GM20000 (cell line): ENCODE measurements at regions not wholly inside any gene's neighbourhood (a gene's known extent, or its start where the extent isn't known, plus 50 kb on each side); places are given as distances from the start of the nearest gene placed in this dataset.

Source experiments
- DNase-seq: peaks from one replicate; pipeline ENCODE4 v3.0.0; 2012; ENCODE audit warnings: low spot score
- TF ChIP-seq, protein P1 (sequence below): IDR thresholded peaks from 2 replicates; pipeline ENCODE4 v1.5.1; 2012; ENCODE audit warnings: mild to moderate bottlenecking, control low read depth; ENCODE audit errors: extremely low read depth, missing control alignments

DNA sequence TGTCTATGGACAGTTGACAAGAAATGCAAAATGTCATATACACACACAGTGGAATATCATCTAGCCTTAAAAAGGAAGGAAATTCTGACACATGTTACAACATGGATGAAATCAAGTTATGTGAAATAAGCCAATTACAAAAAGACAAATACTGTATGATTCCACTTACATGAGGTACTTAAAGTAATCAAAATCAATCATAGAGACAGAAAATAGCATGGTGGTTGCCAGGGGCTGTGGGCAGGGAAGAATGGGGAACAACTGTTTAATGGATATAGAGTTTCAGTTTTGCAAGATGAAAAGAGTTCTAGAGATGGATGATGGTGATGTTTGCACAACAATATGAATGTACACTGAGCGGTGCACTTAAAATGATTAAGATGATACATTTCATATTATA is 613.8 kb upstream of the ZNF385D start:
- DNase-seq = no peak
- TF ChIP-seq, protein P1, sequence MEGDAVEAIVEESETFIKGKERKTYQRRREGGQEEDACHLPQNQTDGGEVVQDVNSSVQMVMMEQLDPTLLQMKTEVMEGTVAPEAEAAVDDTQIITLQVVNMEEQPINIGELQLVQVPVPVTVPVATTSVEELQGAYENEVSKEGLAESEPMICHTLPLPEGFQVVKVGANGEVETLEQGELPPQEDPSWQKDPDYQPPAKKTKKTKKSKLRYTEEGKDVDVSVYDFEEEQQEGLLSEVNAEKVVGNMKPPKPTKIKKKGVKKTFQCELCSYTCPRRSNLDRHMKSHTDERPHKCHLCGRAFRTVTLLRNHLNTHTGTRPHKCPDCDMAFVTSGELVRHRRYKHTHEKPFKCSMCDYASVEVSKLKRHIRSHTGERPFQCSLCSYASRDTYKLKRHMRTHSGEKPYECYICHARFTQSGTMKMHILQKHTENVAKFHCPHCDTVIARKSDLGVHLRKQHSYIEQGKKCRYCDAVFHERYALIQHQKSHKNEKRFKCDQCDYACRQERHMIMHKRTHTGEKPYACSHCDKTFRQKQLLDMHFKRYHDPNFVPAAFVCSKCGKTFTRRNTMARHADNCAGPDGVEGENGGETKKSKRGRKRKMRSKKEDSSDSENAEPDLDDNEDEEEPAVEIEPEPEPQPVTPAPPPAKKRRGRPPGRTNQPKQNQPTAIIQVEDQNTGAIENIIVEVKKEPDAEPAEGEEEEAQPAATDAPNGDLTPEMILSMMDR = no peak

DNA sequence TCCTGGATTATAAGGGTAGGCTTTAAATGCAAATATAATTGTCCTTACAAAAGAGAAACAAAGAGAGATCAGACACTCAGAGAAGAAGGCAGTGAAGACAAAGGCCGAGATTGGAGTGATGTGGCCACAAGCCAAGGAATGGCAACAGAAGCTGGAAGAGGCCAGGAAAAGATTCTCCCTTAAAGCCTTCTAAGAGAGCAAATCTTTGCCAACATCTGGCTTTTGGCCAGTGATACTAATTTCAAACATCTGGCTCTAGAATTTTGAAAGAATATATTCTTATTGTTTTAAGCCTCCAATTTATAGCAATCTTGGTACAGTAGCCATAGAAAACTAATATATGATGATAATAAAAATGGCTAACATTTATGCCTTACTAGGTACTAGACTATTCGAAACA is 615.8 kb upstream of the ZNF385D start:
- TF ChIP-seq, protein P1 = no peak
- no peak for DNase-seq

DNA sequence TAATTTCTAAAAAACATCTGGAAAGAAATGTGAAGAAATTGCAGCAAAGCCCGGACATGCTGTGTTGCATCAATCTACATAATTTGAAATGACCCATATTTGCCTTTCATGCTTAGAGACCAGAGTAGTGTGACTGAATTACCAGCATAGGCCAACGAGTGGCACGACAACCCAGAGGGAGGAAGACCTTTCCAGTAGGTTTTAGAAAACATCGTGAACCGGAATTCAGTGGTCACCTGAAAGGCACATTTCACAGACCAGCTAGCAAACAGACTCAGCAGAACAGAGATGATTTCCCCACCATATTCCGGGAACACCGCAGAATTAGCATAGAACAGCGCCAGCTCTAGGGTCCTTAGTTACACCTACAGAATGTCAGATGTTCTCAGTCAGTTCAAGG is 620.0 kb upstream of the ZNF385D start:
- TF ChIP-seq, protein P1 = no peak
- DNase-seq = no peak

DNA sequence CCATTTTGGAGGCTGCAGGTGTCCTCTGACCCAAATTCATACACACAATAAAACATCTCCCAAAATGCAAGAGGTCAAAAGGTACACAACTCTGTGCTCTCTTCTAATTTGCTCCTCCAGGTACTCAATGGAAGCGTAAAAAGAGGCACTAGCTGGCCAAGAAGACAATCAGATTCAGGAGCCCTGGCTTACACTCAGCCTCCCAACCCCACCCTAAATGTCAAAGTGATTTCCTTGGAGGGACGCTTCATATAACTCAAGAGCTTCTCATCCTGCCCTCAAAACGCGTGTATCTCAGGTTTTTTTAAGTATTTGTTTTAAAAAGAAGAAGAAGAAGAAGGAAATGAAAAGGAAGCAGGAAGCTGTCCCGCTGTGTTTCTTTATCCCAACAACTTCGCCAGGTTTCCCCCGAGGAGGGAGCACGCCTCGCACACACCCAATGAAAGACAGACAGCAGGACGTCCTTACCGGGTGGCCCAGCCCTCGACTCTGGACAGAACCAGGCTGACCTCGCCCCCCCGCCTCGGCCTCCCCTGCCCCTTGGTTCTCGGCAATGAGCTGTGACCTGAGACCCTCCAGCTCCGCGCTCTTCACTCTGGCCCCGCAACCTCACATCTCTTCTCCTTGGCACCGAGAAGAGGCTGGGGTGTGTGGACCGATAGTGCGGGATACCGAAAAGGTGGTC is 620.7 kb upstream of the ZNF385D start:
- no peak for DNase-seq
- TF ChIP-seq, protein P1 = no peak

DNA sequence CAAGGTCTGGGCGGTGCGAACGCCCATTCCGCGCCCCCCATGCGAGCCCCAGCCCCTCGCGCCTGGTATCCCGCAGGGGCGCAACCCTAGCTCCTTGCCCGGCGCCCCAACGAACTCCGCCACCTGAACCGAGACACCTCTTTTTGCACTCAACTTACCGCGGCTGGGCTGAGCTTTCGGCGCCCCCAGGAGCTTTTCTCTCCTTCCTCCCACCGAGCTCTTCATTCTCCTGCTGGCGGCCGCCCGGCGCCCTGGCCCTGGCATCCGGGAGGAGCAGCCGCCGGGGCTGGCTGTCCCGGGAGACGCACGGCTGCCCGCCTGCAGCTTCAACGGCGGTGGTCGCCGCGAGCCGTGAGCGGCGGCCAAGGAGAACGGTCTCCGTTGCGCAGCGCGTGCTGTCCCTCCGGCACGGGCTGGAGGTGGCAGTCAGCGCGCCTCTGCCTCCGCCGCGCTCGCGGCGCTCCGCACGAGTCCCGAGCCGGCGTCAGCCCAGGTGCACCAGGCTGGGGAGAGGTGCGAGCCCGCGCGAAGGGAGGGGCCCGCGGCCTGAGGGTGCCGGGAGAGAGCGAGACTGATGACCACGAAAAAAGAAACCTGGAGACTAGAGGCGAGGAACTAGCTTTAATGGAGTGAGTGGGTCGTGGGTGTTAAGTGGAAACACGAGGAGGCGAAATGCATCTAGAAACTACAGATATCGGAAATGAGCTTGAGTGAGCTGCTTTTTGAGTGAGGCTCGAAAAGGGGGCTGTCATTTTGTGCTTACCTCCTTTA is 621.5 kb upstream of the ZNF385D start:
- TF ChIP-seq, protein P1 = no peak
- no peak for DNase-seq

DNA sequence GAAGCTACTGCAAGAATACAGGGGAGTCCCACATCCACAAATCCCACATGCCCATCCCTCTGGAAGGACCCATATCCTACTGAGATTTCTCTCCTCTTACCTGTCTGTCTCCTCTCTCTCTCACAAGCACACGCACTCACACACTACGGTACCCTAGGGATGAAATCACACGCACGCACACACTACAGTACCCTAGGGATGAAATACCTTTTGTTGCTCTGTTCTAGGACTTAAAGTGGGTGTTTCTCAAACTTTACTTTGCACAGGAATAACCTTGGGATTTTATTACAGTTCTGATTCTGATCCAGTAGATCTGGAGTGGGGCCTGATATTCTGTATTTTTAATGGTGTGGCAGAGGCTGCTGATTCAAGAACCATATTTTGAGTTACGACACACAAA is 622.2 kb upstream of the ZNF385D start:
- DNase-seq = no peak
- TF ChIP-seq, protein P1 = no peak

DNA sequence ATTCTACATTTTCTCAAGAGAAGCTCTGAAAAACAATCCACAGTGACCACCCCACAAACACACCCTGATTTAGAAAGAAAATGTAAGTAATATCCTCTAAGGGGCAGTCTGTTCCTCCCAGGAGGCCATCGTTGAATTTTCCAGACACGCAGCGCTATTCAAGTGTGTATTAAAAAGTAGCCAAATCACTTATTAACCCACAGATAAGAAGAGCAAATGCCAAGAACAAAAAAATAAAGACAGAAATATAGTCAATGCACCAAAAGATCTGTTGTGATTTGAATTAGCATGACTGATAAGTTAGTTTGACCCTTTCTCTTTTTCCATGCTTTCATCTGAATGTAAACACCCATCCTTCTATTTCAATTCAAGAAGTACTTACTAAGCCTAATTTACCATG is 622.8 kb upstream of the ZNF385D start:
- TF ChIP-seq, protein P1 = no peak
- no peak for DNase-seq
